ENCODE measurements at regions not wholly inside any gene's neighbourhood (a gene's known extent, or its start where the extent isn't known, plus 50 kb on each side); places are given as distances from the start of the nearest gene placed in this dataset.
"Not testable (repeated sequence)": the region's sequence is repeated elsewhere in the genome, so short reads cannot be mapped to it uniquely, and the experiment has no call there.

- Histone ChIP-seq H3K4me3 (ENCODE audit: low read depth, low read length) (no peak overlapping the region), H3K27ac (ENCODE audit: low read depth) (no peak overlapping the region), H3K36me3 (ENCODE audit: insufficient read depth) (no peaks in the 10 kb centered on the region), H3K4me1 (ENCODE audit: insufficient read depth) (no peaks in the 10 kb centered on the region)
- 36% methylated on average over 3 of the region's 3 CpGs for WGBS
- no peak for DNase-seq (ENCODE audit: extremely low spot score)
Measured at GRCh38 chr4:117014236-117014635, 71.1 kb downstream of the TRAM1L1 start.

- DNase-seq (ENCODE audit: extremely low spot score) = no peak
- Histone ChIP-seq H3K4me3 (ENCODE audit: low read depth, low read length) (no peak overlapping the region), H3K27ac (ENCODE audit: low read depth) (no peak overlapping the region), H3K4me1 (ENCODE audit: insufficient read depth) (no peaks in the 10 kb centered on the region), H3K36me3 (ENCODE audit: insufficient read depth) (no peaks in the 10 kb centered on the region)
- WGBS = 94% methylated on average over 1 of the region's 1 CpG
Measured at GRCh38 chr4:117010671-117011070, 74.7 kb downstream of the TRAM1L1 start.

- Histone ChIP-seq H3K36me3 (ENCODE audit: insufficient read depth) (no peaks in the 10 kb centered on the region), H3K4me3 (ENCODE audit: low read depth, low read length) (no peak overlapping the region), H3K4me1 (ENCODE audit: insufficient read depth) (no peaks in the 10 kb centered on the region), H3K27ac (ENCODE audit: low read depth) (no peak overlapping the region)
- no peak for DNase-seq (ENCODE audit: extremely low spot score)
- 80% methylated on average over 8 of the region's 8 CpGs for WGBS
Measured at GRCh38 chr4:117001077-117001476, 84.3 kb downstream of the TRAM1L1 start.

DNA sequence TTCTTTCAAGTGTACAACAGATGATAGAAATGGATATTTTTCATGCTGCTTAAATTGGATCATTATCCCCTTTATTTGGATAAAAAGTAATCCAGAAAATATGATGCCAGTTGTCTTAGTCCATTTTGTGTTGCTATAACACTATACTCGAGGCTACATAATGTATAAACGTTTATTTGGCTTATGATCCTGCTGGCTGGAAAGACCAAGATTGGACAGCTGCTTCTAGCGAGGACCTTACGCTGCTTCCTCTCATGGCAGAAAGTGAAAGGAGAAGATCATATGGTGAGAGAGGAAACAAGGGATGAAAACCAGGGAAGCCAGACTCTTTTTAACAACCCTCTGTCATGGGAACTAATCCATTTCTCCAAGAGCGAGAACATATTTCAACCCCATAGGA, 102.7 kb downstream of the TRAM1L1 start:
- Histone ChIP-seq H3K4me3 (ENCODE audit: low read depth, low read length) (no peak overlapping the region), H3K4me1 (ENCODE audit: insufficient read depth) (no peaks in the 10 kb centered on the region), H3K27ac (ENCODE audit: low read depth) (no peak overlapping the region), H3K36me3 (ENCODE audit: insufficient read depth) (no peaks in the 10 kb centered on the region)
- WGBS = 54% methylated on average over 5 of the region's 5 CpGs
- no peak for DNase-seq (ENCODE audit: extremely low spot score)

DNA sequence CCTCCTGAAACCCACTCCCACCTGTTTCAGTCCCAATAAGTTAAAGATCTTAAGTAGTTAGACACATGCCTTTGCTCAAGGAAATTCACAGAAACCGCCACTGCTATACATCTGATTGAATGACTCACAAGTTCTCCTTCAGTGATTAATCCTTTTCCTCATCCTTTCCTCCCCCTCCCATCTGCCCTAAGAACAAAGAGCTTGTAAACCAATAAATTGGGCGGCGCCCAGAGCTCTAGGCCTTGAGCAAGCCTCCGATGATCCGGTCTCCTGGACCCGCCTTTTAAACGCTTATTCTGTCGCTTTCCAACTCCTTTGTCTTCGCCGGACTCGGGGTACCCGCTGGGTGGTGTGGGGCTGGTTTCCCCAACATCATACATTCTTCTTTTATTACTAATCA, 104.9 kb downstream of the TRAM1L1 start:
- DNase-seq (ENCODE audit: extremely low spot score); H3K4me3 ChIP-seq (ENCODE audit: low read depth, low read length); H3K27ac ChIP-seq (ENCODE audit: low read depth); H3K4me1 ChIP-seq (ENCODE audit: insufficient read depth); H3K36me3 ChIP-seq (ENCODE audit: insufficient read depth): not testable (repeated sequence)
- 83% methylated on average over 12 of the region's 12 CpGs for WGBS

DNA sequence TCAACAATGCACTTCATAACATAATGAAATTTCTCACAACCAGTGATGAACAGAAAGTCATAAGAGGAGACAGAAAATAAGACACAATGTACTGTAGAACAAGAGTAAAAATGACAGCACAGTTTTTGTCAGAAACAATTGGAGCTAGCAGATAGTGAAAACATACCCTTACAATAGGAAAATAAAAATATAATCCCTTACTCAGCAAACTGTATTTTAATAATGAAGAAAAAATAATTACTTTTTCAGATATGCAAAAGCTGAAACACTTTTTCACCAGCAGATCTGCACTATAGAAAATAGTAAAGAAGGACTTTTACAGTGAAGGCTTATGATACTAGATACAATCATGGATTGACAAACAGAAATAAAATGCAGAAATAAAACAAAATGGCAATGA, 126.3 kb downstream of the TRAM1L1 start:
- no peak for DNase-seq (ENCODE audit: extremely low spot score)
- Histone ChIP-seq H3K27ac (ENCODE audit: low read depth) (no peak overlapping the region), H3K36me3 (ENCODE audit: insufficient read depth) (no peaks in the 10 kb centered on the region), H3K4me1 (ENCODE audit: insufficient read depth) (no peaks in the 10 kb centered on the region), H3K4me3 (ENCODE audit: low read depth, low read length) (no peak overlapping the region)

DNA sequence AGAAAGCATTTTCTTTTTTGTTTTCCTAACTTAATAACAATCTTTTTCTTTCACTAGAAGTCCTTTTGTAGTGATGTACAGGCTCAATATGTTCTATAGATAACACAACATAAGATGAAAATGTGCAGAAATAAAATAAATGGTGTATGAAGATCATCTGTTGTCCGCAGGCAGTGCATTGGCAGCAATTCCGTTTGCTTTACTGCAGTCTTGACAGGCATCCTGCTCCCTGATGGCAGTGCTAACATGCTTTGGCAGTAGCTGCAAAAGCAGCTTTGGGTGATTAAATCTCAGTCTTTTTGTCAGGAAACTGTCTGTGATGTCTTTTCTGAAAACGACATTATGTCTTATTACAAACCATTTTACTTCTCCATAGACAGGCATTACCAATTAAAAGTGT, 131.4 kb downstream of the TRAM1L1 start:
- no peak overlapping the region for H3K4me3 ChIP-seq (ENCODE audit: low read depth, low read length)

GRCh38 chr4:116952530-116953136, 132.7 kb downstream of the TRAM1L1 start:
- Histone ChIP-seq H3K4me3 (ENCODE audit: low read depth, low read length) (no peak overlapping the region), H3K36me3 (ENCODE audit: insufficient read depth) (no peaks in the 10 kb centered on the region), H3K27ac (ENCODE audit: low read depth) (no peak overlapping the region), H3K4me1 (ENCODE audit: insufficient read depth) (no peaks in the 10 kb centered on the region)
- no peak for DNase-seq (ENCODE audit: extremely low spot score)
- WGBS = 66% methylated on average over 5 of the region's 5 CpGs

More for the DNA sequence above, 131.4 kb downstream of the TRAM1L1 start:
- H3K27ac ChIP-seq (ENCODE audit: low read depth) = no peak overlapping the region
- no peaks in the 10 kb centered on the region for H3K36me3 ChIP-seq (ENCODE audit: insufficient read depth)
- no peak for DNase-seq (ENCODE audit: extremely low spot score)
- 47% methylated on average over 3 of the region's 3 CpGs for WGBS
- H3K4me1 ChIP-seq (ENCODE audit: insufficient read depth) = no peaks in the 10 kb centered on the region

DNA sequence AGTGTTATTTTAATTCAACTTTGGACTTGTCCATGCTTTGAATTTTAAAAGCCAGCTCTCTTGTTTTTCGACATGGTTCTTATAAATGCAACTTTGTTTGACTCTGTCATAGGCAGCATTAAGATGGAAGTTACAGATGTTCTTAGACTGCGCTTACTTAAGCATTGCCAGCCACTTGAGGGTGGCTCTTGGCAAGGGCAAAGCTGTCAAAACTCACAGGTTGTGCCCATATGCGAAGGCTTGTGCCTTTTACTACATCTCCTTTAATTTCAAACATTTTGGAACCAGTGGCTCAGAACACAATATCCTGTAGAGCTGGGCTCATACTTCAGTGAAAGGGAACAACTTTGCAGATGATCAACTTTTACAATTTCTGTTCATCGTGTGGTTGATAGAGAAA, 135.5 kb downstream of the TRAM1L1 start:
- no peak for DNase-seq (ENCODE audit: extremely low spot score)
- no peak overlapping the region for H3K27ac ChIP-seq (ENCODE audit: low read depth)
- H3K36me3 ChIP-seq (ENCODE audit: insufficient read depth) = no peaks in the 10 kb centered on the region
- no peak overlapping the region for H3K4me3 ChIP-seq (ENCODE audit: low read depth, low read length)
- WGBS = 87% methylated on average over 4 of the region's 4 CpGs
- no peaks in the 10 kb centered on the region for H3K4me1 ChIP-seq (ENCODE audit: insufficient read depth)

- WGBS = 27% methylated on average over 3 of the region's 3 CpGs
- DNase-seq (ENCODE audit: extremely low spot score) = no peak
Measured at GRCh38 chr4:116942315-116942714, 143.1 kb downstream of the TRAM1L1 start.

GRCh38 chr4:116930329-116930728, 155.0 kb downstream of the TRAM1L1 start:
- no peaks in the 10 kb centered on the region for H3K4me1 ChIP-seq (ENCODE audit: insufficient read depth)
- H3K4me3 ChIP-seq (ENCODE audit: low read depth, low read length) = no peak overlapping the region
- no peak for DNase-seq (ENCODE audit: extremely low spot score)
- 88% methylated on average over 1 of the region's 1 CpG for WGBS
- H3K36me3 ChIP-seq (ENCODE audit: insufficient read depth) = no peaks in the 10 kb centered on the region
- H3K27ac ChIP-seq (ENCODE audit: low read depth) = no peak overlapping the region

More at GRCh38 chr4:116942315-116942714, 143.1 kb downstream of the TRAM1L1 start:
- Histone ChIP-seq H3K27ac (ENCODE audit: low read depth) (no peak overlapping the region), H3K36me3 (ENCODE audit: insufficient read depth) (no peaks in the 10 kb centered on the region), H3K4me3 (ENCODE audit: low read depth, low read length) (no peak overlapping the region), H3K4me1 (ENCODE audit: insufficient read depth) (no peaks in the 10 kb centered on the region)

- no peak overlapping the region for H3K27ac ChIP-seq (ENCODE audit: low read depth)
- DNase-seq (ENCODE audit: extremely low spot score) = no peak
- H3K36me3 ChIP-seq (ENCODE audit: insufficient read depth) = no peaks in the 10 kb centered on the region
- WGBS = 91% methylated on average over 2 of the region's 2 CpGs
- H3K4me1 ChIP-seq (ENCODE audit: insufficient read depth) = no peaks in the 10 kb centered on the region
- no peak overlapping the region for H3K4me3 ChIP-seq (ENCODE audit: low read depth, low read length)
Measured at GRCh38 chr4:116926631-116927295, 158.6 kb downstream of the TRAM1L1 start.

DNA sequence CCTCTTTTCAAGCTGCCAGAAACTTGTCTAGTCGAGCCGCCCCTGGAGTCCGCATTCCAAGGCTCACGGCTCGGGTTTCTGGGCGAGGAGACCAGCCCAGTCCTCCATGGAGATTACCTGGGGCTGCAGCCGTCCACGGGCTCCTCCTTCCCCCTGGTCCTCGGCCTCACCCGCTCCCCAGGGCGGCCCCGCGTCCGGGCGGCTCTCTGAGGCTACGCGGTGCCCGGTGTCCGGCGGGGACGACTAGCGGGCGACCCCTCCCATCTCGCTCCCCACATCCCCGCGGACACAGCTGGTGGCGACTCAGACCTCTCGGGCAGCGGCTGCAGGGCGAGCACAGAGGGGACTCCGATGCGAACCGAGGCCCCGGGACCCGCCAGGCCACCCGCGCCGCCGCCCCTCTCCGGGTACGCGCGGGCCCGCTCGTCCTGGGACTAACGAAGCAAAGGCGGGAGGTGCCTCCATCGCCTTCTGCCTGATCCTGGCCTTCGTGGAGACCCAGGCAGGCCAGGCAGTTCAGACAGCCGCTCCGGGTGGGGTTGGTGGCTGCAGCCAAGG, 159.4 kb downstream of the TRAM1L1 start:
- Histone ChIP-seq H3K4me1 (ENCODE audit: insufficient read depth) (no peaks in the 10 kb centered on the region), H3K27ac (ENCODE audit: low read depth) (no peak overlapping the region), H3K36me3 (ENCODE audit: insufficient read depth) (no peaks in the 10 kb centered on the region), H3K4me3 (ENCODE audit: low read depth, low read length) (peak overlapping the region; percentile 21)
- 4% methylated on average over 51 of the region's 51 CpGs for WGBS
- no peak for DNase-seq (ENCODE audit: extremely low spot score)

DNA sequence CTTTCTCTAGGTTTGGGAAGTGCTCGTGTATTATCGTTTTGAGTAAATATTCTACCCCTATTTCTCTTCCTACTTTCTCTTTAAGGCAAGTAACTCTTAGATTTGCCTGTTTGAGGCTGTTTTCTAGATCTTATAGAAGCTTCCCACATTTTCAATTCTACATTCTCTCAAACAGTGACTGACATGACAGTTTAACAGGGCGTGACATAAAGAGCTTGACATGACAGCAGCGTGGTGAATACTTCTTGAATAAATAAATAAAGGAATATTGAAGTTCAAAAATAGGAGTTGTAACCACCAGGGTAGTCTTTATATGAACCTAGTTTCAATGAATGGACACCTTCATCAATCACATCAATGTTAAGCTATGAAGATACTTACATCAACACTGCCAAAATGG, 162.0 kb downstream of the TRAM1L1 start:
- WGBS = 80% methylated on average over 4 of the region's 4 CpGs
- no peaks in the 10 kb centered on the region for H3K36me3 ChIP-seq (ENCODE audit: insufficient read depth)
- DNase-seq (ENCODE audit: extremely low spot score) = no peak

More for the DNA sequence above, 162.0 kb downstream of the TRAM1L1 start:
- H3K27ac ChIP-seq (ENCODE audit: low read depth) = no peak overlapping the region
- H3K4me3 ChIP-seq (ENCODE audit: low read depth, low read length) = no peak overlapping the region
- no peaks in the 10 kb centered on the region for H3K4me1 ChIP-seq (ENCODE audit: insufficient read depth)

All from urinary bladder (tissue), 3 donors.